ENCODE measurements at regions not wholly inside any gene's neighbourhood (a gene's known extent, or its start where the extent isn't known, plus 50 kb on each side); places are given as distances from the start of the nearest gene placed in this dataset.

DNA sequence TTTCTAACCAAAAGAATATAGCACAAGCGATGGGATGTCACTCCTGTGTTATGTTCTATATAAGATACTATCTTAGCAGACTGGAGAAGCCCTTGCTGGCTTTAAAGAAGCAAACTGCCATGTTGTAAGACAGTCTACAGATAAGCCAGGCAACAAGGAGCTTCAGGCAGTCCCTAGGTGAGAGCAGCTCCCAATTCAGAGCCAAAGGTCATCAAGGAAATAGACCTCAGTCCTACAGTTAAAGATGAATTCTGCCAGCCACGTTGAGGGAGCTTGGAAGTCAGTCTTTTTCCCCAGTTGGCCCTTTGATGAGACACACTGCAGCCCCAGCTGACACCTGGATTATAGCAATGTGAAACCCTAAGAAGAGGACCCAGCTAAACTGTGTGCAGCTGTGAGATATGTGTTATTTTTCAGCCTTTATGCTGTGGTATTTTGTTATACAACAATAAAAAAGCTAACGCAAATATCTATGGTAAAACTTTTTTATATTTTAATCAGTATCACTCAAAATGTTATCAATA is 102.5 kb upstream of the AKAP13 start:
- no peak for TF ChIP-seq TAF1 (IDR thresholded peaks at IDR 0.05; ENCODE audit: borderline replicate concordance, insufficient read depth, low read length)
- TF ChIP-seq FOXP2 (optimal IDR thresholded peaks at IDR 0.05; ENCODE audit: borderline replicate concordance, extremely low read depth, extremely low read length, insufficient read depth): no peak
- TF ChIP-seq POLR2AphosphoS5 (IDR thresholded peaks at IDR 0.05; ENCODE audit: low read depth, low read length): no peak
- TF ChIP-seq, protein P1, sequence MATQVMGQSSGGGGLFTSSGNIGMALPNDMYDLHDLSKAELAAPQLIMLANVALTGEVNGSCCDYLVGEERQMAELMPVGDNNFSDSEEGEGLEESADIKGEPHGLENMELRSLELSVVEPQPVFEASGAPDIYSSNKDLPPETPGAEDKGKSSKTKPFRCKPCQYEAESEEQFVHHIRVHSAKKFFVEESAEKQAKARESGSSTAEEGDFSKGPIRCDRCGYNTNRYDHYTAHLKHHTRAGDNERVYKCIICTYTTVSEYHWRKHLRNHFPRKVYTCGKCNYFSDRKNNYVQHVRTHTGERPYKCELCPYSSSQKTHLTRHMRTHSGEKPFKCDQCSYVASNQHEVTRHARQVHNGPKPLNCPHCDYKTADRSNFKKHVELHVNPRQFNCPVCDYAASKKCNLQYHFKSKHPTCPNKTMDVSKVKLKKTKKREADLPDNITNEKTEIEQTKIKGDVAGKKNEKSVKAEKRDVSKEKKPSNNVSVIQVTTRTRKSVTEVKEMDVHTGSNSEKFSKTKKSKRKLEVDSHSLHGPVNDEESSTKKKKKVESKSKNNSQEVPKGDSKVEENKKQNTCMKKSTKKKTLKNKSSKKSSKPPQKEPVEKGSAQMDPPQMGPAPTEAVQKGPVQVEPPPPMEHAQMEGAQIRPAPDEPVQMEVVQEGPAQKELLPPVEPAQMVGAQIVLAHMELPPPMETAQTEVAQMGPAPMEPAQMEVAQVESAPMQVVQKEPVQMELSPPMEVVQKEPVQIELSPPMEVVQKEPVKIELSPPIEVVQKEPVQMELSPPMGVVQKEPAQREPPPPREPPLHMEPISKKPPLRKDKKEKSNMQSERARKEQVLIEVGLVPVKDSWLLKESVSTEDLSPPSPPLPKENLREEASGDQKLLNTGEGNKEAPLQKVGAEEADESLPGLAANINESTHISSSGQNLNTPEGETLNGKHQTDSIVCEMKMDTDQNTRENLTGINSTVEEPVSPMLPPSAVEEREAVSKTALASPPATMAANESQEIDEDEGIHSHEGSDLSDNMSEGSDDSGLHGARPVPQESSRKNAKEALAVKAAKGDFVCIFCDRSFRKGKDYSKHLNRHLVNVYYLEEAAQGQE (IDR thresholded peaks at IDR 0.05; ENCODE audit: insufficient read depth in 1 of 2, low read depth in 2 of 2, low read length in 2 of 2): no peak

All from PFSK-1 (cell line).